HTR-8/SVneo (cell line): ENCODE measurements at regions not wholly inside any gene's neighbourhood (a gene's known extent, or its start where the extent isn't known, plus 50 kb on each side); places are given as distances from the start of the nearest gene placed in this dataset.
"Not testable (repeated sequence)": the region's sequence is repeated elsewhere in the genome, so short reads cannot be mapped to it uniquely, and the experiment has no call there.

Experiments used
- DNase-seq: peaks from one replicate; pipeline ENCODE4 v3.0.0; 2011; ENCODE audit warnings: low spot score, mixed read lengths; ENCODE audit not compliant: insufficient read length
- FAIRE-seq: peaks from 2 replicates; lab custom pipeline; 2011; peaks lifted over from hg19 to GRCh38; lab: Jason Lieb, UNC

GRCh38 chr4:97106161-97106560 lies 1037.1 kb downstream of the STPG2 start:
- DNase-seq (no peak), FAIRE-seq (no peak)

- DNase-seq (no peak), FAIRE-seq (no peak)
Observed at GRCh38 chr4:97110506-97110905, 1032.8 kb downstream of the STPG2 start.

GRCh38 chr4:97116511-97116910 lies 1026.8 kb downstream of the STPG2 start:
- FAIRE-seq (no peak), DNase-seq (no peak)

GRCh38 chr4:97121493-97121892 lies 1021.8 kb downstream of the STPG2 start:
- FAIRE-seq (no peak), DNase-seq (no peak)

DNA sequence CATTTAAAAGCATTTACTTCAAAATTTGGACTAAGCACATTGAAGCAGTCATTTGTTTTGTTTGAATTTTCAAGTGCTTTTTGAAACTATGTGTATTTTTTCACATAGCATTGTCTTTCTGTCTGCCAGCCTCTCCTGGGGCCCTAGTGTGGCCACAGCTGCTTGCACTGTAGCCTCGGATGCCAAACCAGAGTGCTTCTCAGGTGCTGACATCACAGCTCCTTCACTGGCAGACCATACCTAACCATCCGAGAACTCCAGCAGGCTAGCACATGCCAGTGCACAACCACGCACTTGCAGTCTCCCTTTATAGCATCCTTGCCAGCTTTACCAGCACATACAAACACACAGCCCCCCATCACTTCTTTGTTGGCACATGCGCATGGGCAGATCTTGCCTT lies 1019.7 kb downstream of the STPG2 start:
- FAIRE-seq (no peak), DNase-seq (no peak)

DNA sequence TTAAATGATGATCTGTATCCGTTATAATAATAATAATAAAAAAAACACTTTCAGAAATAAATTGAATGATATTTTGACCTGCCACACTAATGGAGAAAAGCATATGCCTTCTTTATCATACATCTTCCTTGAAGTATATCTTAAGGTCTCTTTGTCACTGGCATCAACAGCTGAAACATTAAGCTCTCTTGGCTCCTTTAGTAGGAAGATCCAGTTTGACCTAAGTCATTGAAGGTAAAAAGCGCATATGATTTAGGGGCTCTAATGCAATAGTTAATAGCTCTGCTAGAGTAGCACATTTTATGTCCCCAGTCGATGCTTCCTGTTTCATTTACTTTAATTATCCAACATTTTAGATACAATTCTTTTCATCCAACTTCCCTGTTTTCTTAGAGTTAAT lies 1010.8 kb downstream of the STPG2 start:
- DNase-seq (no peak), FAIRE-seq (no peak)

GRCh38 chr4:97134456-97134855 lies 1008.8 kb downstream of the STPG2 start:
- no peak for FAIRE-seq
- DNase-seq, result no peak

GRCh38 chr4:97139791-97140190 lies 1003.5 kb downstream of the STPG2 start:
- no peak for DNase-seq
- no peak for FAIRE-seq

- FAIRE-seq (no peak), DNase-seq (no peak)
Observed at GRCh38 chr4:97140545-97140944, 1002.7 kb downstream of the STPG2 start.

- not testable (repeated sequence) for FAIRE-seq
Observed at GRCh38 chr4:97141332-97141731, 1001.9 kb downstream of the STPG2 start.

GRCh38 chr4:97142410-97142809 lies 1000.9 kb downstream of the STPG2 start:
- DNase-seq (no peak), FAIRE-seq (no peak)

More at GRCh38 chr4:97141332-97141731, 1001.9 kb downstream of the STPG2 start:
- DNase-seq, result not testable (repeated sequence)

DNA sequence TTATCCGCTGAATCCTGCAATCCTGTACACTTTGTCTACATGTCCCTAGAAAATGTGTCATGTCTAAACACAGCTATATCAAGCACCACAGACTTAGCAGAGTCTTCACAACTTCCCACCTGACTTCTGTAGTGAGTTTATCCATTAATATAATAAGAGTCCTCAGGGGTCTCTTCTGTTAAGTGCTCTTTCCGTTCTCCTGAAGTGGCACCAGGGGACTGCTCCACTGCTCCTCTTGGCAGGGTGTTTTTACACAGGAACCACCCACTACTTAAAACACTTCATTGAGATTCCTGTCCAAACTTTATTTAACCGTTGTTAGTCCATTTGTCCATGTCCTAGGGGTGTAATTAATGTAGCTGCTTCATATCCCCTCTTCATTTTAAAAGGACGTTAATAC lies 1000.4 kb downstream of the STPG2 start:
- FAIRE-seq (no peak), DNase-seq (no peak)

DNA sequence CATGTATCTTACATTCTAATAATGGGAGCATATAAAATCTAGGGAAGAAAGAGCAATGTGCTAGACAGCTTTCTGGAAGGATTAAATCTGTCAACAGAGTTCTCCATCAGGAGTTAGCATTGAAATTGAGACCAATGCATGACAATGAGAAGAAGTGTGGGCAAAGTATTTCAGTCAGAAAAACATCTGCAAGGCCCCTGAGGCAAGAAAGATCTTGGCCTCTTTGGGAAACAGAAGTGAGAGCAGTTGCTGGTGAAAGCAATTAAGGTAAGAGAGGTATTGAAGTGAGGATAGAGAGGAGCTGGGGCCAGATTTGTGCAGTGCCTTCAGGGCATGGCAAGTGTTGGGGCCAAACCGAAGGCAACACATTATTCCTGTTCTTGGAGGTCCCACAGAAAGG lies 999.1 kb downstream of the STPG2 start:
- DNase-seq, result no peak
- FAIRE-seq, result no peak

- FAIRE-seq (no peak), DNase-seq (no peak)
Observed at GRCh38 chr4:97150966-97151365, 992.3 kb downstream of the STPG2 start.

DNA sequence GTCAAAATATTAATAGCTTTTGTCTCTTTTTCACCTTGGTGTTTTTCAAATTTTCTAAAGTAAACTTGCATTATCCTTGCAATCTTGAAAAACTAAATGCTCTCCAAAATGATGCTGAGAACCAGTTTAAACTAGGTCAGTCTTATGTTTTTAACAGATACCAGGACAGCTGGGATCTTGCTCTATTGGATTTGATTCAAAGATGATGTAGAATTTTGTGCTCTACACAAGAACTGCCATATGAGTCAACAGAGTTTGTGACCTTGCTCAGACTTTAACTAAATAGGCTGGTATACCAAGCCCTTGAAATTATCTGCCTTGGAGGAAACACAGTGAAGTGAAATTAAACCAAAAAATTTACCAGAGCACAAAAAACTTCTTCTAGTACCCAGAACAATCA lies 991.1 kb downstream of the STPG2 start:
- FAIRE-seq (no peak), DNase-seq (no peak)

DNA sequence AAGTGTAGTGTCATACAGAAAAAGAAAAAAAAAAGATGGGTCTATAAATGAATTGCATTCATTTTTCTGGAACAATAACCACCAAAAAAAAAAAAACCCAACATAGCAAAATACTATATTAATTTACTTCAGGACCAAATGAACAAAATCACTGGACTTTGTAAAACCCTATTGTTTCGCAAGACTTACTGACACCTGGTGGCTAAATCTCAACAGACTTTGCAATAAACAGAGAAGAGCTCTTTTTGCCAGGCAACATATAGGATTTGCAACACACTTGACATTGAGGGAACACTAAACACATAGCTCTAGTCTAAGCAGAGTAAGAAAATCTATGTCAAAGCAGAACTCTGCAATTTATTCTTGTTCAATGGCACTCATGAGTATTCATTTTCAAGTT lies 990.2 kb downstream of the STPG2 start:
- no peak for DNase-seq
- no peak for FAIRE-seq

GRCh38 chr4:97159625-97160024 lies 983.7 kb downstream of the STPG2 start:
- FAIRE-seq (no peak), DNase-seq (no peak)

DNA sequence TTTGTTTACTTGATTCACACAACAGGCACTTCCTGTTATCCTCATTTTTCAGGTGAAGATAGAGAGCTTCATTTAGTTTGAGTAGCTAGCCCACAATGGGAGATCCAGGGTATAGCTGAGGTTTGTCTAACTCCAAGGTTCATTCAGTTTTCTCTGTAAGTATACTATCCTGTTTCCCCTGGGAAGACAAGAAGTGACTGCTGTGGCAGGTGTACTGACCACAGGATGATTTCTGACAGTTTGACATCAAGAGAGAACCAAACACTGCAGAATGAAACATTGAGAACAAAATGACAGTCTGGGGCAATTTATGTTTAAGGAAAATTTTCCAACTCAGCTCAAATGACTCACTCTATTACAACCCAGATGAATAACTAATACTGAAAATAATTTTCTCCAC lies 958.0 kb downstream of the STPG2 start:
- DNase-seq, result no peak
- no peak for FAIRE-seq

DNA sequence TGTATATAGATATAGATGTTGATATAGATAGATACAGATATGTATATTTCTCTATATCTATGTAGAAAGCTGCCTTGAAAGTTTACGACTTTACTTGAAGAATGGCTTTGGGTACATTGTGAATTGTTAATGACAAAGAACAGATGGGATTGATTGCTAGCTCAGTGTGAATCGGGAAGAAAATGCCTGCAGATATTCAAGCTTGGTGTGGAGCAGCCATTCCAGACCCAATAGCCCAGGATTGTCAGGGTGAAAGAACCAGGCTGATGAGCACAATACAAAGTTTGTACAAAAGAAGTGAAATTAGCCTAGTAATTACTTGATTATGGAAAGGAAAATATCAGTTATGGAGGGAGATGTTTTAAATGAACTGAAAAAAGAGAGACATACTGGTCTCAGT lies 946.2 kb downstream of the STPG2 start:
- FAIRE-seq, result no peak

DNA sequence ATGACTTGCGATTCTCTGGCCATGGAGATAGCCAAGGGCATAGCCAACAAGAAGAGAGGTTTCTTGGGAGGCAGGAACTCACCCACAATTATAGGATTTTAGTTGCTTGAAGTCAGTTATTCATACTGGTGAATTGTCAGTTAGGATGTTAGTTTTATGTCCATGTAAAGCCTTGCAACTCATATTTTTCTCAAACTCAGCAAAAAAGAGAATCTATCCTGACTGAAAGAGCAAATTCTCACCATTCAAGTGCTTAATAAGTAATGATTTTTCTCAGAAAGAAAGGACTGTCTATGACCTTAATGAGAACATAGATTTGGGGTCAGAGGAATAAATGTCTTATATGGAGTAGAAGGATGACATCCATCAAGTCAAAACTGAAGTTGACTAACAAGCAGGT lies 934.5 kb downstream of the STPG2 start:
- no peak for DNase-seq
- FAIRE-seq, result no peak

More for the DNA sequence above, 946.2 kb downstream of the STPG2 start:
- DNase-seq, result no peak

- no peak for FAIRE-seq
- no peak for DNase-seq
Observed at GRCh38 chr4:97215409-97215941, 927.8 kb downstream of the STPG2 start.

DNA sequence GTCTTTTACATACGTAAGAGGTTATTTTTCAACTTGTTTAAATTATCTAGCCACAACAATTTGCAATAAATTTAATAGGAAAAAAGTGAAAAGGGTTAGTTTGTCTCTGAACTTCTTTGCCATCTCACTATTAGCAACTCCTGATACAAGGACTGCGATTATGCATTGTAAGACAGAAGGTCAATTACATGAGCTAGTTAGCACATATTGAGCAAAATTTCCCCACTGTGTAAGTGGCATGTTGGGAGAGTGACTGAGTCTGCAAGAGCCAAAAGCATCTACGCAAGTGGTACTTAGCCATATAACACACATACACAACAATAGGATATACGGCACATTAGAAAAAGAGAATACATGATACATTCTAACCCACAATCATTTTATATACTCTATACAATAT lies 927.2 kb downstream of the STPG2 start:
- DNase-seq, result no peak
- no peak for FAIRE-seq

DNA sequence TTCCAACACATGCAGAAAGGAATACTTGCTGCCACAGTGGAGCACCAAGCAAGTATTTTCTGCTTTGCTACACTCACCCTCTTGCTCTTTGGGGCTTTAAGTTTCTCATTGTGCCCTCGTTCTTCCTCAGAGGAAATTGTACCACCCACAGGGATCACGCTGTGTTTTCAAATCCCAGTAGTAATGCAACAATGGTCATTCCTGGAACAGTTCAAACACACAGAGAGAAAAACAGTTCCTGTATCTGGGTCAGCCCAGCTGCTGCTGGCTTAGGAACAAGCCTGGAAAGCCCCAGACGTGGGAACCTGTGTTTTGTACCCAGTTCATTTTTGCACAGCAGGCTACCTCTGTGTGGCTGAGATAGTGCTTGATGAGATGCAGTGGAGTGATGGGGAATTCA lies 907.8 kb downstream of the STPG2 start:
- FAIRE-seq, result no peak

More for the DNA sequence above, 907.8 kb downstream of the STPG2 start:
- no peak for DNase-seq
